ENCODE measurements at regions not wholly inside any gene's neighbourhood (a gene's known extent, or its start where the extent isn't known, plus 50 kb on each side); places are given as distances from the start of the nearest gene placed in this dataset.

GRCh38 chr18:28718696-28719095 is 541.8 kb upstream of the CDH2 start:
- Histone ChIP-seq H3K9me2 (replicated peaks; ENCODE audit: control insufficient read depth, low read length) (no peaks in the 10 kb centered on the region), H3F3A (ENCODE audit: control insufficient read depth, insufficient read depth) (no peaks in the 10 kb centered on the region), H3K4me3 (ENCODE audit: low read length) (no peak overlapping the region), H3K4me2 (ENCODE audit: low read length) (no peak overlapping the region), H3K36me3 (ENCODE audit: control insufficient read depth, low read length) (no peaks in the 10 kb centered on the region), H3K4me1 (ENCODE audit: control insufficient read depth, low read length) (no peaks in the 10 kb centered on the region), H3K79me2 (ENCODE audit: control insufficient read depth, low read length) (no peaks in the 10 kb centered on the region), H3K27me3 (ENCODE audit: control insufficient read depth, low read length) (no peaks in the 10 kb centered on the region), H4K20me1 (ENCODE audit: control insufficient read depth, insufficient read depth, low read depth, low read length) (no peaks in the 10 kb centered on the region), H3K9me3 (ENCODE audit: control insufficient read depth, insufficient read depth, low read length) (no peaks in the 10 kb centered on the region), H3K27ac (ENCODE audit: low read depth, low read length) (no peak overlapping the region)
- TF ChIP-seq CTCF (IDR thresholded peaks at IDR 0.05; ENCODE audit: low read depth, low read length, poor library complexity, severe bottlenecking) (no peak), EZH2phosphoT487 (IDR thresholded peaks at IDR 0.05; ENCODE audit: borderline replicate concordance, low read length) (no peak)

GRCh38 chr18:28716338-28716737 is 539.4 kb upstream of the CDH2 start:
- no peak for TF ChIP-seq CTCF (IDR thresholded peaks at IDR 0.05; ENCODE audit: low read depth, low read length, poor library complexity, severe bottlenecking)
- no peak for TF ChIP-seq EZH2phosphoT487 (IDR thresholded peaks at IDR 0.05; ENCODE audit: borderline replicate concordance, low read length)
- H3K4me2 ChIP-seq (ENCODE audit: low read length): no peak overlapping the region
- H3K27ac ChIP-seq (ENCODE audit: low read depth, low read length): no peak overlapping the region
- no peaks in the 10 kb centered on the region for H3K79me2 ChIP-seq (ENCODE audit: control insufficient read depth, low read length)
- no peaks in the 10 kb centered on the region for H3F3A ChIP-seq (ENCODE audit: control insufficient read depth, insufficient read depth)
- no peaks in the 10 kb centered on the region for H3K9me3 ChIP-seq (ENCODE audit: control insufficient read depth, insufficient read depth, low read length)
- H3K4me3 ChIP-seq (ENCODE audit: low read length): no peak overlapping the region
- no peaks in the 10 kb centered on the region for H3K36me3 ChIP-seq (ENCODE audit: control insufficient read depth, low read length)
- no peaks in the 10 kb centered on the region for H3K9me2 ChIP-seq (replicated peaks; ENCODE audit: control insufficient read depth, low read length)
- H3K4me1 ChIP-seq (ENCODE audit: control insufficient read depth, low read length): no peaks in the 10 kb centered on the region
- H4K20me1 ChIP-seq (ENCODE audit: control insufficient read depth, insufficient read depth, low read depth, low read length): no peaks in the 10 kb centered on the region
- no peaks in the 10 kb centered on the region for H3K27me3 ChIP-seq (ENCODE audit: control insufficient read depth, low read length)

- Histone ChIP-seq H3F3A (ENCODE audit: control insufficient read depth, insufficient read depth) (no peaks in the 10 kb centered on the region), H3K79me2 (ENCODE audit: control insufficient read depth, low read length) (no peaks in the 10 kb centered on the region), H3K27ac (ENCODE audit: low read depth, low read length) (no peak overlapping the region), H3K9me2 (replicated peaks; ENCODE audit: control insufficient read depth, low read length) (no peaks in the 10 kb centered on the region), H3K4me2 (ENCODE audit: low read length) (no peak overlapping the region), H3K27me3 (ENCODE audit: control insufficient read depth, low read length) (no peaks in the 10 kb centered on the region), H3K36me3 (ENCODE audit: control insufficient read depth, low read length) (no peaks in the 10 kb centered on the region), H3K4me1 (ENCODE audit: control insufficient read depth, low read length) (no peaks in the 10 kb centered on the region), H3K4me3 (ENCODE audit: low read length) (no peak overlapping the region), H4K20me1 (ENCODE audit: control insufficient read depth, insufficient read depth, low read depth, low read length) (no peaks in the 10 kb centered on the region), H3K9me3 (ENCODE audit: control insufficient read depth, insufficient read depth, low read length) (no peaks in the 10 kb centered on the region)
- no peak for TF ChIP-seq CTCF (IDR thresholded peaks at IDR 0.05; ENCODE audit: low read depth, low read length, poor library complexity, severe bottlenecking)
Observed at GRCh38 chr18:28715206-28715605, 538.3 kb upstream of the CDH2 start.

GRCh38 chr18:28714498-28714897 is 537.6 kb upstream of the CDH2 start:
- Histone ChIP-seq H3K27me3 (ENCODE audit: control insufficient read depth, low read length) (no peaks in the 10 kb centered on the region), H3K9me2 (replicated peaks; ENCODE audit: control insufficient read depth, low read length) (no peaks in the 10 kb centered on the region), H3F3A (ENCODE audit: control insufficient read depth, insufficient read depth) (no peaks in the 10 kb centered on the region), H4K20me1 (ENCODE audit: control insufficient read depth, insufficient read depth, low read depth, low read length) (no peaks in the 10 kb centered on the region), H3K79me2 (ENCODE audit: control insufficient read depth, low read length) (no peaks in the 10 kb centered on the region), H3K36me3 (ENCODE audit: control insufficient read depth, low read length) (no peaks in the 10 kb centered on the region), H3K9me3 (ENCODE audit: control insufficient read depth, insufficient read depth, low read length) (no peaks in the 10 kb centered on the region), H3K4me1 (ENCODE audit: control insufficient read depth, low read length) (no peaks in the 10 kb centered on the region), H3K27ac (ENCODE audit: low read depth, low read length) (no peak overlapping the region), H3K4me3 (ENCODE audit: low read length) (no peak overlapping the region), H3K4me2 (ENCODE audit: low read length) (no peak overlapping the region)
- TF ChIP-seq CTCF (IDR thresholded peaks at IDR 0.05; ENCODE audit: low read depth, low read length, poor library complexity, severe bottlenecking): no peak
- TF ChIP-seq EZH2phosphoT487 (IDR thresholded peaks at IDR 0.05; ENCODE audit: borderline replicate concordance, low read length): no peak

All from DOHH2 (cell line).